Retinal pigment epithelial cell (primary cell): ENCODE measurements at regions not wholly inside any gene's neighbourhood (a gene's known extent, or its start where the extent isn't known, plus 50 kb on each side); places are given as distances from the start of the nearest gene placed in this dataset.

ENCODE experiments used
- DNase-seq: peaks from one replicate; pipeline ENCODE4 v3.0.0-alpha.2; 2010; ENCODE audit warnings: low read depth
- H3K4me3 ChIP-seq: 2 replicates; pipeline ENCODE4 v1.5.1; 2011; ENCODE audit warnings: mild to moderate bottlenecking, low read length, control low read depth, moderate library complexity
- TF ChIP-seq, protein P1 (sequence below): conservative IDR thresholded peaks from 2 replicates; pipeline ENCODE4 v1.5.1; 2011; ENCODE audit warnings: low read depth, low read length, control low read depth, inconsistent platforms

DNA sequence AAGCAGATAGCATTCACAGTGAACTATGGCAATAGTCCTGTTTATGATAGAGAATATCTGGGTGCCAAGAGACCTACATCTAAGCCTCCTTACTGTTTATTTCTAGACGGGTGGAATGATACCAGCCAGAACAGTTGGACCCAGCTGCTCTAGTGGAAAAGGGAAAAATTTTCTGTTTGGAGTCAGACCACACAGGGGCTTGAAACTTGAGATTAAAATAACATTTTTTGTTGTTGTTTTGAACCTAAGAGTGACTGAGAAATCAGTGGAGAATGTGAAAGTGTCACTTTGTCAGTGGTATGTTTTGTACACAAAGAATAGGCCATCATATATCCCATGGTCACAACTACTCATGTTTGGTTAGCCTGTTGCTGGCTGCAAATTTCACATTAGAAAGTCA, 105.7 kb downstream of the AGTR2 start:
- TF ChIP-seq, protein P1, sequence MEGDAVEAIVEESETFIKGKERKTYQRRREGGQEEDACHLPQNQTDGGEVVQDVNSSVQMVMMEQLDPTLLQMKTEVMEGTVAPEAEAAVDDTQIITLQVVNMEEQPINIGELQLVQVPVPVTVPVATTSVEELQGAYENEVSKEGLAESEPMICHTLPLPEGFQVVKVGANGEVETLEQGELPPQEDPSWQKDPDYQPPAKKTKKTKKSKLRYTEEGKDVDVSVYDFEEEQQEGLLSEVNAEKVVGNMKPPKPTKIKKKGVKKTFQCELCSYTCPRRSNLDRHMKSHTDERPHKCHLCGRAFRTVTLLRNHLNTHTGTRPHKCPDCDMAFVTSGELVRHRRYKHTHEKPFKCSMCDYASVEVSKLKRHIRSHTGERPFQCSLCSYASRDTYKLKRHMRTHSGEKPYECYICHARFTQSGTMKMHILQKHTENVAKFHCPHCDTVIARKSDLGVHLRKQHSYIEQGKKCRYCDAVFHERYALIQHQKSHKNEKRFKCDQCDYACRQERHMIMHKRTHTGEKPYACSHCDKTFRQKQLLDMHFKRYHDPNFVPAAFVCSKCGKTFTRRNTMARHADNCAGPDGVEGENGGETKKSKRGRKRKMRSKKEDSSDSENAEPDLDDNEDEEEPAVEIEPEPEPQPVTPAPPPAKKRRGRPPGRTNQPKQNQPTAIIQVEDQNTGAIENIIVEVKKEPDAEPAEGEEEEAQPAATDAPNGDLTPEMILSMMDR = no peak
- DNase-seq = no peak
- no peak overlapping the region for H3K4me3 ChIP-seq

- TF ChIP-seq, protein P1 = no peak
- no peak overlapping the region for H3K4me3 ChIP-seq
- peak; percentile 16 for DNase-seq
Measured at GRCh38 chrX:116277351-116278225, 107.0 kb downstream of the AGTR2 start.

- DNase-seq = no peak
- no peak overlapping the region for H3K4me3 ChIP-seq
- TF ChIP-seq, protein P1 = no peak
Measured at GRCh38 chrX:116278826-116279225, 108.3 kb downstream of the AGTR2 start.

DNA sequence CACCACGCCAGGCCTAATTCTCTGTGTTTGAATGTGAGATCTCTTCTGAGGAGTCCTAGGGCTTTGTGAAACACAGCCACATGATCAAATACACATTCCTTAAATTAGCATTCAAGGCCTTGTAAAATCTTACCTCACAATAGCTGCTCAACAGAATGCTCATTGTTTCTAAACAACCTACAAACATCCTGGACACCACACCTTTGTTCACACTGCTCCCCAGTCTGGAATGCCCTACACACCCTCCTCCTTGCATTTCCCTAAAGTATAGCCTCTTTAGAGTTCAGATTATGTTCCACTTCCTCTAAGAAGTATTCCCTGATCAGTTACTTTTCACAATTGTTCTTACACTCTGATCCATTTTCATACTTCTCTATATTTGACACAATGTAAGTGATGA, 110.6 kb downstream of the AGTR2 start:
- TF ChIP-seq, protein P1 = no peak
- H3K4me3 ChIP-seq = no peak overlapping the region
- no peak for DNase-seq

- no peak for DNase-seq
- no peak overlapping the region for H3K4me3 ChIP-seq
- TF ChIP-seq, protein P1 = no peak
Measured at GRCh38 chrX:116282751-116283150, 112.2 kb downstream of the AGTR2 start.

GRCh38 chrX:116284400-116284799, 113.9 kb downstream of the AGTR2 start:
- TF ChIP-seq, protein P1 = no peak
- no peak overlapping the region for H3K4me3 ChIP-seq
- DNase-seq = no peak

GRCh38 chrX:116285501-116285900, 115.0 kb downstream of the AGTR2 start:
- TF ChIP-seq, protein P1 = no peak
- no peak for DNase-seq
- no peak overlapping the region for H3K4me3 ChIP-seq
